ENCODE measurements at regions not wholly inside any gene's neighbourhood (a gene's known extent, or its start where the extent isn't known, plus 50 kb on each side); places are given as distances from the start of the nearest gene placed in this dataset.

GRCh38 chr5:104739503-104739902 is 1176.9 kb upstream of the NUDT12 start:
- H3K4me1 ChIP-seq = no peaks in the 10 kb centered on the region
- H3K4me3 ChIP-seq = no peak overlapping the region
- no peak for DNase-seq
- no peak for TF ChIP-seq POLR2A (IDR thresholded peaks at IDR 0.05)
- no peak for TF ChIP-seq CTCF (IDR thresholded peaks at IDR 0.05)
- H3K36me3 ChIP-seq = no peaks in the 10 kb centered on the region
- H3K9me3 ChIP-seq = peaks cover 0 to 13% (median 0%) of the 10 kb centered on the region in 12 donors
- intact Hi-C loops (cut with DNase I) = no loop called here
- ATAC-seq = no peak
- no peak overlapping the region for H3K27ac ChIP-seq
- 71 to 82% (median 75%) methylated on average over 2 of the region's 2 CpGs for WGBS, 4 donors
- H3K27me3 ChIP-seq = no peaks in the 10 kb centered on the region

GRCh38 chr5:104736073-104736472 is 1173.5 kb upstream of the NUDT12 start:
- H3K27ac ChIP-seq = no peak overlapping the region
- intact Hi-C loops (cut with DNase I) = no loop called here
- ATAC-seq = no peak
- no peaks in the 10 kb centered on the region for H3K36me3 ChIP-seq
- no peak for TF ChIP-seq CTCF (IDR thresholded peaks at IDR 0.05)
- TF ChIP-seq POLR2A (IDR thresholded peaks at IDR 0.05) = no peak
- 75 to 83% (median 78%) methylated on average over 3 of the region's 3 CpGs for WGBS, 4 donors
- no peaks in the 10 kb centered on the region for H3K9me3 ChIP-seq
- DNase-seq = no peak
- H3K27me3 ChIP-seq = no peaks in the 10 kb centered on the region
- H3K4me3 ChIP-seq = no peak overlapping the region
- no peaks in the 10 kb centered on the region for H3K4me1 ChIP-seq

GRCh38 chr5:104734046-104734445 is 1171.5 kb upstream of the NUDT12 start:
- no peaks in the 10 kb centered on the region for H3K27me3 ChIP-seq
- no peak for DNase-seq
- intact Hi-C loops (cut with DNase I) = no loop called here
- WGBS, 4 donors = 81 to 91% (median 82%) methylated on average over 2 of the region's 2 CpGs
- H3K36me3 ChIP-seq = no peaks in the 10 kb centered on the region
- H3K9me3 ChIP-seq = no peaks in the 10 kb centered on the region
- H3K4me1 ChIP-seq = no peaks in the 10 kb centered on the region
- H3K4me3 ChIP-seq = no peak overlapping the region
- no peak for TF ChIP-seq CTCF (IDR thresholded peaks at IDR 0.05)
- no peak for TF ChIP-seq POLR2A (IDR thresholded peaks at IDR 0.05)
- ATAC-seq = no peak
- no peak overlapping the region for H3K27ac ChIP-seq

GRCh38 chr5:104733063-104733669 is 1170.6 kb upstream of the NUDT12 start:
- 79 to 89% (median 82%) methylated on average over 2 of the region's 2 CpGs for WGBS, 4 donors

More at GRCh38 chr5:104733063-104733669, 1170.6 kb upstream of the NUDT12 start:
- intact Hi-C loops (cut with DNase I) = no loop called here
- H3K4me3 ChIP-seq = no peak overlapping the region
- H3K9me3 ChIP-seq = no peaks in the 10 kb centered on the region
- no peak overlapping the region for H3K27ac ChIP-seq
- no peaks in the 10 kb centered on the region for H3K27me3 ChIP-seq
- H3K4me1 ChIP-seq = no peaks in the 10 kb centered on the region
- H3K36me3 ChIP-seq = no peaks in the 10 kb centered on the region
- DNase-seq = no peak
- no peak for ATAC-seq
- TF ChIP-seq POLR2A (IDR thresholded peaks at IDR 0.05) (no peak), CTCF (IDR thresholded peaks at IDR 0.05) (no peak)
